ENCODE measurements at regions not wholly inside any gene's neighbourhood (a gene's known extent, or its start where the extent isn't known, plus 50 kb on each side); places are given as distances from the start of the nearest gene placed in this dataset.

- no peak for TF ChIP-seq POLR2A (IDR thresholded peaks at IDR 0.05)
- TF ChIP-seq, protein P1, sequence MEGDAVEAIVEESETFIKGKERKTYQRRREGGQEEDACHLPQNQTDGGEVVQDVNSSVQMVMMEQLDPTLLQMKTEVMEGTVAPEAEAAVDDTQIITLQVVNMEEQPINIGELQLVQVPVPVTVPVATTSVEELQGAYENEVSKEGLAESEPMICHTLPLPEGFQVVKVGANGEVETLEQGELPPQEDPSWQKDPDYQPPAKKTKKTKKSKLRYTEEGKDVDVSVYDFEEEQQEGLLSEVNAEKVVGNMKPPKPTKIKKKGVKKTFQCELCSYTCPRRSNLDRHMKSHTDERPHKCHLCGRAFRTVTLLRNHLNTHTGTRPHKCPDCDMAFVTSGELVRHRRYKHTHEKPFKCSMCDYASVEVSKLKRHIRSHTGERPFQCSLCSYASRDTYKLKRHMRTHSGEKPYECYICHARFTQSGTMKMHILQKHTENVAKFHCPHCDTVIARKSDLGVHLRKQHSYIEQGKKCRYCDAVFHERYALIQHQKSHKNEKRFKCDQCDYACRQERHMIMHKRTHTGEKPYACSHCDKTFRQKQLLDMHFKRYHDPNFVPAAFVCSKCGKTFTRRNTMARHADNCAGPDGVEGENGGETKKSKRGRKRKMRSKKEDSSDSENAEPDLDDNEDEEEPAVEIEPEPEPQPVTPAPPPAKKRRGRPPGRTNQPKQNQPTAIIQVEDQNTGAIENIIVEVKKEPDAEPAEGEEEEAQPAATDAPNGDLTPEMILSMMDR (IDR thresholded peaks at IDR 0.05), result no peak
Observed at GRCh38 chr9:88661759-88662158, 126.8 kb downstream of the NXNL2 start.
